SH-SY5Y (cell line): ENCODE measurements at regions not wholly inside any gene's neighbourhood (a gene's known extent, or its start where the extent isn't known, plus 50 kb on each side); places are given as distances from the start of the nearest gene placed in this dataset.

Experiments
- GATA2 ChIP-seq: IDR thresholded peaks from 2 replicates; pipeline ENCODE4 v1.6.1; 2011; ENCODE audit warnings: mild to moderate bottlenecking, low read depth, low read length
- GATA3 ChIP-seq: IDR thresholded peaks from 2 replicates; pipeline ENCODE4 v1.6.1; 2011; ENCODE audit warnings: low read depth, mild to moderate bottlenecking, low read length, moderate library complexity

- no peak for TF ChIP-seq GATA2
- no peak for TF ChIP-seq GATA3
Measured at GRCh38 chr6:137549106-137549505, 54.9 kb upstream of the OLIG3 start.
